GM19452 (cell line): ENCODE measurements at regions not wholly inside any gene's neighbourhood (a gene's known extent, or its start where the extent isn't known, plus 50 kb on each side); places are given as distances from the start of the nearest gene placed in this dataset.
"Not testable (repeated sequence)": the region's sequence is repeated elsewhere in the genome, so short reads cannot be mapped to it uniquely, and the experiment has no call there.

Experiments
- ATAC-seq: cut with Tn5 transposase; IDR thresholded peaks from one replicate; pipeline ENCODE4 v1.9.1; 2021; ENCODE audit not compliant: unreplicated experiment

DNA sequence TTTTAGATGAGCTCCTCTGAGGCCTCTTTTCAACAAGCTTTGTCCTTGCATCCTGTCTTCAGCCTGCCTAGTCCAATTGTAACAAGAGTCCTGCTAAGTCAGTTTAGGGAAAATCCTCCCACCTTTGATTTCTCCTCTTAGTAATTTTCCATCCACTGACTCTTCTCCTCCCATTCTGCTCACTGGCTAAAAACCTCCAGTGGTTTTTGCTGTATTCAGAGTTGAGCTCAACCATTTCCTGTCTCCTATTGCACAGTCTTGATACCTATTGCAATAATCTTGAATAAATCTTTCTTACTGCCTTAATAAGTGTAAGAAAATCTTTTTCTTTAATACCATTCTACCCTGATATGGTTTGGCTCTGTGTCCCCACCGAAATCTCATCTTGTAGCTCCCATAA is 117.8 kb upstream of the ENPP6 start:
- ATAC-seq: no peak

DNA sequence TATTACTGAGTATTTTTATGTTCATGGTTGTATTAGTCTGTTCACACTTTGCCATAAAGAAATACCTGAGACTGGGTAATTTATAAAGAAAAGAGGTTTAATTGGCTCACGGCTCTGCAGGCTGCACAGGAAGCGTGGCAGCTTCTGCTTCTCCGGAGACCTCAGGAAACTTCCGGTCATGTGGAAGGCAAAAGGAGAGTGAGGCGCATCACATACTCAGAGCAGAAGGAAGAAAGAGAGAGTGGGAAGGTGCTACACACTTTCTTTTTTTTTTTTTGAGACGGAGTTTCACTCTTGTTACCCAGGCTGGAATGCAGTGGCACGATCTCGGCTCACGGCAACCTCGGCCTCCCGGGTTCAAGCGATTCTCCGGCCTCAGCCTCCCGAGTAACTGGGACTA is 115.8 kb upstream of the ENPP6 start:
- ATAC-seq: not testable (repeated sequence)

DNA sequence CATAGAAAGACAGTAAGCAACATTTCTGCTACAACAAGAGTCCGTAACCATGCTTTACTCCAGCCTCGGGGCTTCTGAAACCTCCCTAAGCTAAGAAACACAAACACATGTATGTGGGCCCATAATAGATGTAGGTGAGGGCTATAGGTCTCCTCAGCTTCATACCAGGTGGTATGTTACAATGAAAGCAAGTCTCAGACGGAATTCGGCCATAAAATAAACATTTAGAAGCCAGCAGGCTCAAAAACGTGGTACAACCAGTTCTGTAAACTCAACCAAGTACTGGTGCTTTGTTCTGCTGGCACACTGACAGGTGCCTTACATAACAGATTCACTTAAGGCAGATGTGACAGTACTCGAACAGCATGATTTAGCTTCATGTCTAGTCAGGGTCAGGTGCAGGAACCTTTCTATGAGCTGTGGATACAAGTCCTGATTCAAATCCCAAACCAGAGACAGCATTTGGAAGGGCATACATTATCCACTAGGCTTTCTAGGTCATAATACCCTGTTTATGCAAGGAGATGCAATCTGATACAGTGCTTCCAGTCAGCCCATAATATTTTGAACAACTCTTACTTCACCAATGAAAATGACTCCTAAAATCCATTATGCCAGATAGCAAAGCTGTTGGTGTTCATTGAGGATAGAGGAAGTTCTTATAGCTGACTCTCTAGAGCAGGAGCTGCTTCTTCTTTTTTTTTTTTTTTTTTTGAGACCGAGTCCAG is 113.8 kb upstream of the ENPP6 start:
- ATAC-seq: no peak

DNA sequence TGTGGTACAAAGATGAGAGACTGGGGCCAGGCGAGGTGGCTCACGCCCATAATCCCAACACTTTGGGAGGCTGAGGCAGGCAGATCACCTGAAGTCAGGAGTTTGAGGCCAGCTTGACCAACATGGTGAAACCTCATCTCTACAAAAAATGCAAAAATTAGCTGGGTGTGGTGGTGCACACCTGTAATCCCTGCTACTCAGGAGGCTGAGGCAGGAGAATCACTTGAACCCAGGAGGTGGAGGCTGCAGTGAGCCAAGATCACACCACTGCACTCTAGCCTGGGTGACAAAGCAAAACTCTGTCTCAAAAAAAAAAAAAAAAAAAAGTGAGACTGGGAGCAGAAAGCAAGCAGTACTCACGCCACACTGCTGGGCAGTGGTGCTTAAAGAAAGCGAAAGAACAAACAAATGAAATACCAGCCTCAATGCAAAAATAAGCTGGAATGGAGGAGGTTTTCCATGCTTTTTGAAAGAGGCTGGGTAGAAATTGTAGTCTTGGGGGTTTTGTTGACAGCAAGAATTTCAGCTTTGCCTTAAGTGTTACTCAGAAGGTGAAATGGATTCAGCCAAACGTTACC is 112.9 kb upstream of the ENPP6 start:
- not testable (repeated sequence) for ATAC-seq

DNA sequence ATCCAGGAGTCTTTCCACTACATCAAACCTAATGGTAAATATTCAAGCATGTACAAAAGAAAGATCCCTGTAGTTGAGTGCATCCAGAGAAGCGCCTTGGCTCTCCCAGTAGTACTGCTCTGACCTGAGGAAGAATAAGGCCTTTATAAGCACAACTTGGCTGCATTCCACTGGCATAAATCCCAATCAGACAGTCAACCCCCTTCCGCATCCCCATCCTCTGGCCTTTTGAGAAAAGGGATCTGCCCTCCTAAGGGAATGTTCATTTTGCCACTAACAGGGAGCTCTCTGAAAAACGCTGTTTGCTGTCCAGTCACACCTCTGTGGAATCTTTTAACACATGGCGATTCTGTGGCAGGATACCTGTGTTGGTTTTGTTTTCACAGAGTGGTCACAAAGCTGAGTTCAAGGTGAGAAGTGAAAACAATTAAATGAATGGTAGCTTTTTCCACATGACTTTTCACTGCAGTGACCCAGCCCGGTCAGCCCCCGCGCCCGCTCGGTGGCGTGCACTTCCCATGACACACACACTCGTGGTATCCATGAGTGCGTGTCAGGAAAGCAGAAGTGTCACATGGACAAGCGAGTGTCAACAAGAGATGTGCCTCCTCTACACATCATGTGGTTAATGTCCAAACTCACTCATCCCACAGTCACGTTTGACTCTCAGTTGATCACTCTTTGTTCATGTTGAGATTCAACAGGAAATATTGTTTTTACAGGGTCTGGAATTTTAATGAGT is 112.2 kb upstream of the ENPP6 start:
- ATAC-seq: peak; percentile 69

DNA sequence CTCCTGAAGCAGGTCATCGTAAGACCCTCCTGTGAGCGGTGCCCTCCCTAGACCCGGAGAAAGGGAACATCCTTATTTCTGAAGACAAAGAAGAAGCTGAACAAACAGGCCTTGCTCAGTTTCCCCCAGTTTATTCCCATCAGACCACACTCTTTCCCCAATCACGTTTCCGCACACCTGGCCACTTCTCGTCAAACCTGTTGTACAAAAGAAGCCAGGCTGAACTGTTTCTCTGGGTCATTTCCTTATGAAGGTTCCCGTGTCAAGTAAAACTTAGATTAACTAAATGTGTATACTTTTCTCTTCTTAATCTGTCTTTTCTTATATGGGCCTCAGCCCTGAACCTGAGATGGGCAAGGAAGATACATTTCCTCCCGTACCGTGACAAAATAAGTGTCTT is 111.6 kb upstream of the ENPP6 start:
- no peak for ATAC-seq

DNA sequence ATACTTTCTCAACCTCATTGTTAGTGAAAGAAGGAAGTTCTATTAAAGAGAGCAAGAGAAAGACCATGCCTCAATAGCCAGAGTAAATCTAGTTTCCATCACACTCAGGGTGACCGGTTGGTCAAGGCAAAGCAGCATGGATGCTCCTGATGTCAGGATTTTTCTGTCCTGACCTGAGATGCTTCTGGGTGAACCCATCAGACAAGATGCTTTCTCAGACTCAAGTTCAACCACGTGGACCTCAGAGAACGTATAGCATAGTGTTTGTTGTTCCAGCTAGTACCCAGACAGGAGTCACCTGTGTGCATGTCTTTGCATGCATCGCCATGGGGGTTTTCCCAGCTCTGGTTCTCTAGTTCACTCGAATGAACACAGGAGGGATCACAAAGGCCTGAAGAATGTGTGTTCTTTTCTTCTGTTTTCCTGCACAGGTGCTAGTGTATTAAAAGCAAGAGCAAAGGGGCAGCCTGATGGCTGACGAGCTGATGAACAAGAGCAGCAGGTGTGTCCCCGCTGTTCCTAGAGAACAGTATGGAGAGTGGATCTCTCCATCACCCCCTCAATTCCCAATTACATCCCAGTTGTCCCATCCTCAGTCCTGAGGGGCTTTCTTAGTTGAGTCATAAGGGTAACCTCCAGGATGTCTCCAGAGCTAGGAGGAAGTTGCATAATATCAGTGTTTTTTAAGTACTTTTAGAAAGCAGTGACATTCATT is 110.5 kb upstream of the ENPP6 start:
- peak; percentile 68 for ATAC-seq

DNA sequence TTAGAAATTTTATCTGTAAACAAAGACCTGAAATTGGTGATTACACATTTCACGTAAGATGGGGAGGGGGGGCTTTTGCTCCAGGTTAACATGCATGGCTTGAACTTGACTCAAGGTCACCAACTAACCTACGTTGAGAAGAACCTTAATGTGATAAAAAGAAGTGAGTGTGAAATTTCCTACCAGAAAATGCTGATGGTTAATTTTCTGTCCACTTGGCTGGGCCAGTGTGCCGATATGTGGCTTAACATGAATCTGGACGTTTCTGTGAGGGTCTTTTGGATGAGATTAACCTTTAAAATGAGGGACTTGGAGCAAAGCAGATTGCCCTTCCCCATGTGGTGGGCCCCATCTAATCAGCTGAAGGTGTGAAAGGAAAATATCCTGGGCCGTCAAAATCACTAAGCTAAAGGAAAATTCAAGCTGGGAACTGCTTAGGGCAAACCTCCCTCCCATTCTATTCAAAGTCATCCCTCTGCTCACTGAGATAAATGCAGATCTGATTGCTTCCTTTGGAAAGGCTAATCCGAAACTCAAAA is 107.3 kb upstream of the ENPP6 start:
- no peak for ATAC-seq

DNA sequence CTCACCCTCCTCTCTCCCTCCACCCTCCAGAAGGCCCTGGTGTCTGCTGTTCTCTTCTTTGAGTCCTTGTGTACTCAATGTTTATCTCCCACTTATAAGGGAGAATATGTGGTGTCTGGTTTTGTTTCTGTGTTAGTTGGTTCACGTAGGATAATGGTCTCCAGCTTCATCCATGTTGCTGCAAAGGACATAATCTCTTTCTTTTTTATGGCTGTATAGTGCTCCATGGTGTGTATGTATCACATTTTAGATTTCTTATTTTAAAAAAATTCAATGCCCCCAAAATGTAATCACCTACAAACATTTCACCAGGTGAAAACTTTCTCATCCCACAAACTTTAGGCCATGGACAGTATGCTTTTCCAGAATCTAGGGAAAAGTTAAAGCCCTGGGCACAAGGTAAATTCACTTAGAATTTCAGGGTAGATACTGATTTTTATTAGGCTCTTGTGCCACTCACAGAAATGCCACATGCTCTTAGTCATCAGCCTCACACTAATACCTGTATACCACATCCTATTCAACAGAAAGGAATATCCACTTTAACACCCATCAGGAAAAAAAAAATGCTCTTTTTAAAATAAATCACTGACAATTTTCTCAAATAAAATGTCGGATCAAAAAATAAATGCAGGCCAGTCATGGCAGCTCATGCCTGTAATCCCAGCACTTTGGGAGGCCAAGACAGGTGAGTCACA is 104.8 kb upstream of the ENPP6 start:
- no peak for ATAC-seq

DNA sequence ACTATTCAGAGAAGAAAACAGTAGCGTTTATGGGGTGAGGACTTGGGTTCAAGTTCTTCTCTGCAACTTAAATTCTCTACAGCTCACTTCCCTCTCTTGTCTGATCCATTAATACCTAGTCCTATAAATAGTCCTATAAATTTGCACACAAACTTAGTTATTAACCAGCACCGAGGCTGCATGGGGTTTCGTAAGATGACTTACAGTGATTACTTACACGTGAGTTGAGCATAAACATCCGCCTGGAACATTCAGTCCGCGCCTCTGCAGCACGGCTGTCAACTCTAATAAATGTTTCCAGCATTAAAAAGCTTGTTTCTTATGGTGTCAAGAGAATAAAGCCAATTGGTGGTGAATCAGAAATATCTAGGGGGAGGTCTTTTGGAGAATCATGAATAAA is 103.0 kb upstream of the ENPP6 start:
- ATAC-seq: no peak

DNA sequence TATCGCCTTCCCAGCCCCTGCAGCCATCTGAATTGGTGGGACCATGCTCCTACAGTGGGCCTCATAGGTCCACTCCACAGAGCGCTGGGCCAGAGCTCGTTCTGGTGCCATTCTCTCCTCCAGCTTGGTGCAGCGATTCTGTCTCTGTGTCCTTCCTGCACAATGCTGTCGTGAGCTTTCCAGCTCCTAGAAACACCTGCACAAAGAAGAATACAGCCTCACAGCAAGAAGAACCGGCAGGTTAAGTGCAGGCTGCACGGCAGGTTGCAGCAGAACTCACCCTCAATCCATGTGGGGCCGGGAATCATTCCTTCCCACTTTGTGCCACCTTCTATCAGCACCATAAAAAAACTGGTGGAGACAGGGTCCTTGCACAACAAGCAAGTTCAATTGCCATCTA is 101.2 kb upstream of the ENPP6 start:
- ATAC-seq: no peak

DNA sequence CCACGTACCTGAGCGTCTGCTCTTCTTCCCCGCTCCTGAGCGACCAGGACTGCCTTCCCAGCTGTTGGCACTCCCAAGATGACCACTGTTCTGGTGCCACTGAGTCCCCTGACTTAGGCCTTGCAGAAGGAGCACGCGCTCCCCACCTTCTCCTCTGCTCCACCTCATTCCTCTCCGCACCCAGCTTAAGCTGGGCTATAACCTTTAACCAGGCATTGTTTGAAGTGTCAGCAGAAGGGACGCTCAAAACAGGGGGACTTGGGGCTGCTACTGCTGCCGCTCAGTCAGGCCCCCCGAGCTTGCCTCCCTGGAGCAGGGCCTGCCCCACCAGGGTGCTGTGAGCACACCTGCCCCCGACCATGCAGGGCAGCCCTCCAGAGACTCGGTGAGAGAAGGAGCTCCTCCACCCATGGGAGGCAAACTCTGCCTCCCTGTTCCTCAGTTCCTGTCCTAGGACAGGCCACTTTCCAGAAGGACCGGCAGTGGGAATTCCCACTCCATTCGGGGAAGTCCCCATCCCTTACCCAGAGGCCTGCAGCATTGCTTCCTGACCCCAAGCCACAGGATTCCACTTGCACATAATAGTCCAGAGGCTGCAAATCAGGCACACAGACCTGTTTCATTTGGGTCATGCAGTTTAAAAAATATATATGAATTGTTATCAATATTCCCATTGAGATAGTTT is 99.7 kb upstream of the ENPP6 start:
- no peak for ATAC-seq

DNA sequence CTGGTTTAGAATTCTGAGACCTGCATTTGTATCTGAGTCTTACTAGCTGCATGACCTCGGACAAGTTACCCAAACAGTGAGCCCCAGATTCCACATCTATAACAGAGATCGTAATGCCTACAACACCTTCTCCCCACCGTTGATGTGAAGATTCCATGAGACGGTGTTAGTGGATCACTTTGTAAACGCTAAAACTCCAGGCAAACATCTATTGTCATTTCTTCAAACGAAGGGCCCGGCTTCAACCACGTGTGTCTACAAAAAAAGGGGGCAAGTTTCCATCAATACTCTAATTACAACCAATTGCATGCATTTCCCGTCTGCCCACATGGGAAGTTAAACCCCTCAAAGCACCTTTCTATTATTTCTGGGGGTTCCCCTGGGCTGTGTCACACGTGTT is 99.1 kb upstream of the ENPP6 start:
- ATAC-seq: no peak

DNA sequence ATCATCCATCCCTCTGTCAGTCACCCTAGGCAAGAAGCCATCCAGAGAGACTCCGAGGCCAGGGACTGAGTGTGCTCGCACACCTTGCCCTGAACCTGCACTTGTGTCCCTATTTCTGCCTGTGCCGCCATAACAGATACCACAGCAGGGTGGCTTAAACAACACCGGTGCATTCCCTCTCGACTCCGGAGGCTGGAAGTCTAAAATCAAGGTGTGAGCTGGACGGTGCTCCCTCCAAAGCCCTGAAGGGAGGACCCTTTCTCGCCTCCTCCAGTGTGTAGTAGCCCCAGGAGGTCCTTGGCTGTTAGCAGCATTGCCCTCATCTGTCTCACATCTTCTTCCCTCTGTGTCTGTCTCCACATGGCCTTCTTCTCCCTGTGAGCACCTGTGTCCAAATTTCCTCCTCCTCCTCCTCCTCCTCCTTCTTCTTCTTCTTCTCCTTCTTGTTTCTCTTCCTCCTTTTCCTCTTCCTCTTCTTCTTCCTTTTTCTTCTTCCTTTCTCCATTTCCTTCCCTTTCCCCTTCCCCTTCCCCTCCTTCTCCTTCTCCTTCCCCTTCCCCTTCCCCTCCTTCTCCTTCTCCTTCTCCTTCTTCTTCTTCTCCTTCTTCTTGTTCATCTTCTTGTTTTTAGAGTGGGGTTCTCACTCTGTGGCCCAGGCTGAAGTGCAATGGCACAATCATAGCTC is 98.1 kb upstream of the ENPP6 start:
- no peak for ATAC-seq

DNA sequence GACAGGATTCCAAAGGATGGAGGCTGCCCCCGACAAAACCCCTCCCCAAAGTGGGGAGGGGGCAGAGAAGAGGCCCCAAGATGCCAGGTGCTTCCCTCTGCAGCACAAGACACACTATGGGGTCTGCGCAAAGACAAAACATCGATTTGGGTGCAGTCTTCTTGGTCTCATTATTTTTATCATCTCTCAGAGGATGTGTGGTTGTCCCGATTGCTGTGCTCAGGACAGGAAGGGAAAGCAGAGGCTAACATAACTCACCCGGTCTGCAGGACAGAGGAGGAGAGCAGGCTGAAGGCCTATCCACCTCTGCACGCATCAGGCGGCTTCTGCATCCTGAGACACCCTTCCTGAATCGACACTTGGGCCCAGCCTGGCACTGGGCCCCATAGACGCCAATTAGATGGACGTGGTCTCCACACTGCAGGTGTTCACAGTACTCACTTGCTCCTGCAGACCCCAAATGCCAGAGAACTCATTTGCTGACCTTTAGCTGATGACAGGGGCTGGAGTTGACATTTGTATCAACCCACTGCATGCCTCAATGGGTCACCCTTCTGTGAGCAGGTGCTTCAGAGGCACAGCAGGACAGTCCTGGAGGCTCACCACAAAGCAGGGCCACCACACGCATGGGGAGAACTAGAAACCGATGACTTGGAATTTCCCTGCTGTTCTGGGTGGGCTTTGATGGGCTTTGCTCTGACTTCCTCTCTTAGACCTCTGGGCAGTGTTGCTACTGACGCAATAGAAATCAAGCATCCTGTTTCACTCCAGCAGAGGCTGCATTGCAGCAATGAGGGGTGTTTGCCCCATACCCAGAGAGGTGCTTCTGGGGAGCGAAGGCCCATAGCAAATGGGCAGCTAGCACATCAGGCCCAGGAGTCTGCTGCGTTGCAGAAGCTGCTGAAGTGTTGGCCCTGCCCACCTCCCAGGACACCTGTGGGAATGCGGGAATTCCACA is 96.3 kb upstream of the ENPP6 start:
- peak; percentile 80 for ATAC-seq

DNA sequence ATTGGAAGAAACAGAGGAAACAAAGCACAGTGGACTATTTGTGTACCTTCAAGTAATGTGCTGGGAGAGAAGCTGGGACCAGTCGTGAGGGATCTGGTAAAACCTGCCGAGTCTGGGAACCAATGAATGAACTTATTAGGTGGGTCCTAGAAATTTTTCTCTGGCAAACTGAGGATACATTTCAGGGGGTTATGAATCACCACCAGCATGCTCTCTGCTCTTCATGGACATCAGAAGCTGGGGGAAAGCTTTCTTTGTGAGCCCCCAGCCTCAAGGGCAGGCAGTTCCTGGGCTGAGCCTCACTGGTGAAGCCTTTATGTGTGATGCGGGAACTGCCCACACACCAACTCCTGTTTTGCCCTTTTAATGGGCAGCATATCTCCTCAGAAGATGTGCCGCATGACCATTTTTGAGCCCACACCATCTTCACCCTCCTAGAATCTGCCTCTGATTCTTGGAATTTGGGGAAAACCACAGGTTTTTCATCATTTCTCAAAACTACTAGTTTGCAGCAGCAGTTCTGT is 95.4 kb upstream of the ENPP6 start:
- ATAC-seq: no peak

DNA sequence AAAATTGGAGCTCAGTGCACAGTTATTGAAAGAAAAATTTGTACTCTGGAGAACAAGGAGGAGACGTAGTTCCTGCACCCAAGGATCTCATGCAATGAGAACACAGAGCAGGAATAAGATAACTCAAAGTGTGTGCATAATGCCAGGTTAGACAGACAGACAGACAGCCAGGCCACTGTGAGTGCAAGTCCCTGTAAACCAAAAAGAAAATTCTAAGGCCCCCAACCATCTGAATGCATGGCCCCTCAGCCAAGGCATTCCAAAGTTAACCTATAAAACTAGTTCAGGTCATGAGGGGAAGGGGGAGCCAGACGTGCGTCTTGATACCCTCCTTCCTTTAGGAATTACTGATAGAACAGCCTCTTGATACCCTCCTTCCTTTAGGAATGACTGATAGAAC is 94.5 kb upstream of the ENPP6 start:
- ATAC-seq: no peak
